ENCODE measurements at regions not wholly inside any gene's neighbourhood (a gene's known extent, or its start where the extent isn't known, plus 50 kb on each side); places are given as distances from the start of the nearest gene placed in this dataset.

DNA sequence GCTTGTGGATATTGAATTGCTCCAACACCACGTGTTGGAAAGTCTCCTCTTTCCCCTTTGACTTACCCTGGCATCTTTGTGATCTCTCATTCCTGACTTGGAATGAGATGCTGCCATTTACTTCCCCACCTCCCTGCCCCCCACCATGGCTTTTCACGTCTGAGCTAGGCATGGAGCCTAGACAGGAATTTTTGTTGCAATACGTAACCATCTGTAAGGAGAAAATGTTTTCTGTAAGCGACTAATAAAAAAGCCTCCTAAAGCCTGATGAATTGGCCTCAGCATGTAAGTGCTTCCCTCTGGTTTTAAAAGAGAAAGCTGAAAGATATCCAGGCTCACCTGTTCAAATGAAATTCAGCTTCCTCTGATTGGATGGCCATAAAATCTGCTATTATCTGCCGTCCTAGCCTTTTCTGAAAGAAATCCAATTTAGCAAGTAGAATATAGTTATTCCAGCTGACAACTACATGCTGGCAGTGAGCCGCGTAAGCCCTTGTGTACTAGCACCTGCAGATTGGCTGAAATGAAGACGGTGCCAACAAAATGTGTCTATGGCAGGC lies 200.1 kb downstream of the NSG2 start:
- TF ChIP-seq POLR2AphosphoS5 (IDR thresholded peaks at IDR 0.05; ENCODE audit: low read depth, low read length) (no peak), POLR2A (IDR thresholded peaks at IDR 0.05; ENCODE audit: low read depth, low read length) (no peak)

Measured in GM12892 (cell line).